ENCODE measurements at regions not wholly inside any gene's neighbourhood (a gene's known extent, or its start where the extent isn't known, plus 50 kb on each side); places are given as distances from the start of the nearest gene placed in this dataset.

DNA sequence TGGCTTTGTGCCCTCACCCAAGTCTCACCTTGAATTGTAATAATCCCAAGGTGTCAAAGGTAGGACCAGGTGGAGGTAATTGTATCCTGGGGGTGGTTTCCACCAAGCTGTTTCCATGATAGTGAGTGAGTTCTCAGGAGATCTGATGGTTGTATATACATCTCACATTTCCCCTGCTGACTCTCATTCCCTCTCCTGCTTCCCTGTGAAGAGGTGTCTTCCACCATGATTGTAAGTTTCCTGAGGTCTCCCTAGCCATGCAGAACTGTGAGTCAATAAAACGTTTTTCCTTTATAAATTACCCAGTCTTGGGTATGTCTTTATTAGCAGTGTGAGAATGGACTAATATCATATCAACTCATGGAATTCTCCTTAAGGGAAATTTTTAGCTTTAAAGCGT lies 302.6 kb downstream of the LIG4 start:
- TF ChIP-seq, protein P1, sequence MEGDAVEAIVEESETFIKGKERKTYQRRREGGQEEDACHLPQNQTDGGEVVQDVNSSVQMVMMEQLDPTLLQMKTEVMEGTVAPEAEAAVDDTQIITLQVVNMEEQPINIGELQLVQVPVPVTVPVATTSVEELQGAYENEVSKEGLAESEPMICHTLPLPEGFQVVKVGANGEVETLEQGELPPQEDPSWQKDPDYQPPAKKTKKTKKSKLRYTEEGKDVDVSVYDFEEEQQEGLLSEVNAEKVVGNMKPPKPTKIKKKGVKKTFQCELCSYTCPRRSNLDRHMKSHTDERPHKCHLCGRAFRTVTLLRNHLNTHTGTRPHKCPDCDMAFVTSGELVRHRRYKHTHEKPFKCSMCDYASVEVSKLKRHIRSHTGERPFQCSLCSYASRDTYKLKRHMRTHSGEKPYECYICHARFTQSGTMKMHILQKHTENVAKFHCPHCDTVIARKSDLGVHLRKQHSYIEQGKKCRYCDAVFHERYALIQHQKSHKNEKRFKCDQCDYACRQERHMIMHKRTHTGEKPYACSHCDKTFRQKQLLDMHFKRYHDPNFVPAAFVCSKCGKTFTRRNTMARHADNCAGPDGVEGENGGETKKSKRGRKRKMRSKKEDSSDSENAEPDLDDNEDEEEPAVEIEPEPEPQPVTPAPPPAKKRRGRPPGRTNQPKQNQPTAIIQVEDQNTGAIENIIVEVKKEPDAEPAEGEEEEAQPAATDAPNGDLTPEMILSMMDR (conservative IDR thresholded peaks at IDR 0.05), result no peak
- Mint-ChIP-seq H3K36me3 (ENCODE audit: low read depth) (no peaks in the 10 kb centered on the region), H3K27me3 (ENCODE audit: insufficient read depth) (no peaks in the 10 kb centered on the region), H3K9me3 (no peaks in the 10 kb centered on the region), H3K4me1 (no peaks in the 10 kb centered on the region), H3K4me3 (no peak overlapping the region), H3K27ac (no peak overlapping the region)
- no peaks in the 10 kb centered on the region for H3K27me3 ChIP-seq (ENCODE audit: control insufficient read depth, insufficient read depth, low read length, poor library complexity, severe bottlenecking)
- H3K4me3 ChIP-seq (ENCODE audit: low read length), result no peak overlapping the region
- H3K36me3 ChIP-seq (ENCODE audit: control insufficient read depth, insufficient read depth, low read length), result no peaks in the 10 kb centered on the region
- no CpG with 5 or more reads among the region's 2 CpGs for WGBS, 2 experiments (ENCODE audit: insufficient coverage in 1 of 2, insufficient read length in 1 of 2)
- H3K27ac ChIP-seq (ENCODE audit: low read depth, low read length), result no peak overlapping the region
- no peaks in the 10 kb centered on the region for H3K4me1 ChIP-seq (ENCODE audit: control insufficient read depth, insufficient read depth, low read length)
- H3K9ac ChIP-seq (ENCODE audit: extremely low read depth, low read length, poor library complexity, severe bottlenecking), result no peak overlapping the region
- no peak for DNase-seq
- no peaks in the 10 kb centered on the region for H3K9me3 ChIP-seq (ENCODE audit: control insufficient read depth, low read length)

DNA sequence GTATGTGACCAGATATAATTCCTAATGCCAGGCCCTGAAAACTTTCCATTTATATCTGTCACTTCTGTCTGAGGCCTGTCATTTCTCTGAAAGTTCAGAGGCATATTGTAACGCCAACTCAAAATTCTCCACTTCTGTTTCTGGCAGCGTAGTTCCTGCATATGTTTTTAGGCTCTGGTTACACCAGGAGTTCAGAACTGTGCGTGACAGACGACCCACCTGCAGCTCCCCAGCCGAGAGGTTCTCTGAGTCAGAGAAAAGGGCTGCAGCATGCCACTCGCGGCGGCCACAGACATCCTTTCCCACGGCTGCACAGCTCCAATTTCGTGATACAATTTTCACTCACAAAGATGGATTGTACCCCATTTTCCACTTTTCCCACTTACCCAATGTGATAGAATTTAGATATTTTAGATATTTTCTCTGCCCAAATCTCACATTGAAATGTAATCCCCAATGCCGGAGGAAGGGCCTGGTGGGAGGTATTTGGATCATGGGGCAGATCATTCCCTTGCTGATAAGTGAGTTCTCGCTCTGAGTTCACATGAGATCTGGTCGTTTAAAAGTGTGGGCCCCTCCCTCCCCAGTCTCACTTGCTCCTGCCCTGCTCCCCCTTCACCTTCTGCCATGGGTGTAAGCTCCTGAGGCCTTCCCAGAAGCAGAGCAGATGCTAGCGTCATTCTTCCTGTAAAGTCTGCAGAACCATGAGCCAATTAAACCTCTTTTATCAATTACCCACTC lies 308.1 kb downstream of the LIG4 start:
- no peaks in the 10 kb centered on the region for H3K9me3 ChIP-seq (ENCODE audit: control insufficient read depth, low read length)
- no peak overlapping the region for H3K4me3 Mint-ChIP-seq
- no peaks in the 10 kb centered on the region for H3K4me1 ChIP-seq (ENCODE audit: control insufficient read depth, insufficient read depth, low read length)
- H3K36me3 Mint-ChIP-seq (ENCODE audit: low read depth), result no peaks in the 10 kb centered on the region
- DNase-seq, result no peak
- H3K4me3 ChIP-seq (ENCODE audit: low read length), result no peak overlapping the region
- TF ChIP-seq, protein P1 (conservative IDR thresholded peaks at IDR 0.05), result no peak
- H3K36me3 ChIP-seq (ENCODE audit: control insufficient read depth, insufficient read depth, low read length), result no peaks in the 10 kb centered on the region
- no peaks in the 10 kb centered on the region for H3K27me3 Mint-ChIP-seq (ENCODE audit: insufficient read depth)
- no peaks in the 10 kb centered on the region for H3K9me3 Mint-ChIP-seq
- H3K27ac Mint-ChIP-seq, result peak overlapping the region; percentile 61
- 80 to 83% methylated on average over 13 of the region's 14 CpGs for WGBS, 2 experiments (ENCODE audit: insufficient coverage in 1 of 2, insufficient read length in 1 of 2)
- no peaks in the 10 kb centered on the region for H3K4me1 Mint-ChIP-seq
- H3K27ac ChIP-seq (ENCODE audit: low read depth, low read length), result no peak overlapping the region
- no peak overlapping the region for H3K9ac ChIP-seq (ENCODE audit: extremely low read depth, low read length, poor library complexity, severe bottlenecking)
- no peaks in the 10 kb centered on the region for H3K27me3 ChIP-seq (ENCODE audit: control insufficient read depth, insufficient read depth, low read length, poor library complexity, severe bottlenecking)

DNA sequence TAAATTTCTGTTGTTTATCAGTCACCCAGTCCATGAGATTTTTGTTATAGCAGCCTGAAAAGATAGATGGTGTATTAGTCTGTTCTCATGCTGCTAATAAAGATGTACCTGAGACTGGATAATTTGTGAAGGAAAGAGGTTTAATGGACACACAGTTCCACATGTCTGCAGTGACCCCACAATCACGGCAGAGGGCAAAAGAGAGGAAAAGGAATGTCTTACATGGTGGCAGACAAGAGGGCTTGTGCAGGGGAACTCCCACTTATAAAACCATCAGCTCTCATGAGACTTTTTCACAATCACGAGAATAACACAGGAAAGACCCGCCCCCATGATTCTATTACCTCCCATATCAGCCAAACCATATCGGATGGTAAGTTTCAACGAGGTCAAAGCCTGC lies 309.2 kb downstream of the LIG4 start:
- Histone ChIP-seq H3K4me1 (ENCODE audit: control insufficient read depth, insufficient read depth, low read length) (no peaks in the 10 kb centered on the region), H3K27me3 (ENCODE audit: control insufficient read depth, insufficient read depth, low read length, poor library complexity, severe bottlenecking) (no peaks in the 10 kb centered on the region), H3K27ac (ENCODE audit: low read depth, low read length) (no peak overlapping the region), H3K9ac (ENCODE audit: extremely low read depth, low read length, poor library complexity, severe bottlenecking) (no peak overlapping the region), H3K36me3 (ENCODE audit: control insufficient read depth, insufficient read depth, low read length) (no peaks in the 10 kb centered on the region), H3K4me3 (ENCODE audit: low read length) (no peak overlapping the region), H3K9me3 (ENCODE audit: control insufficient read depth, low read length) (no peaks in the 10 kb centered on the region)
- Mint-ChIP-seq H3K27ac (no peak overlapping the region), H3K27me3 (ENCODE audit: insufficient read depth) (no peaks in the 10 kb centered on the region), H3K9me3 (no peaks in the 10 kb centered on the region), H3K36me3 (ENCODE audit: low read depth) (no peaks in the 10 kb centered on the region), H3K4me3 (no peak overlapping the region), H3K4me1 (no peaks in the 10 kb centered on the region)
- DNase-seq, result no peak
- TF ChIP-seq, protein P1 (conservative IDR thresholded peaks at IDR 0.05), result no peak
- 94% methylated on average over 2 to 5 of the region's 5 CpGs for WGBS, 2 experiments (ENCODE audit: insufficient coverage in 1 of 2, insufficient read length in 1 of 2)
